Transverse colon (tissue), 4 donors: ENCODE measurements at regions not wholly inside any gene's neighbourhood (a gene's known extent, or its start where the extent isn't known, plus 50 kb on each side); places are given as distances from the start of the nearest gene placed in this dataset.

ENCODE experiments used
- DNase-seq: peaks from one replicate; pipeline ENCODE4 v3.0.0-alpha.2; 2019
- H3K27ac ChIP-seq, 4 donors: fragments of 200-600 bp; sonication (generic); 2 replicates each; pipeline ENCODE4 v1.5.1; 2016 to 2018; ENCODE audit warnings: inconsistent platforms in 4 of 4
- H3K27me3 ChIP-seq: fragments of 200-600 bp; sonication (generic); 2 replicates; pipeline ENCODE4 v1.5.1; 2017; ENCODE audit warnings: inconsistent platforms
- H3K36me3 ChIP-seq, 4 donors: fragments of 200-600 bp; sonication (generic); 2 replicates each; pipeline ENCODE4 v1.5.1; 2017 to 2019; ENCODE audit warnings: inconsistent platforms in 4 of 4
- H3K4me1 ChIP-seq, 4 donors: fragments of 200-600 bp; sonication (generic); 2 replicates each; pipeline ENCODE4 v1.5.1; 2017 to 2020; ENCODE audit warnings: inconsistent platforms in 4 of 4
- H3K4me3 ChIP-seq, 4 donors: fragments of 200-600 bp; sonication (generic); 1 replicate in 1 of 4; 2 replicates in 3 of 4; pipeline versions ENCODE4 v1.5.1 to v1.6.1; 2017 to 2019; ENCODE audit warnings: inconsistent platforms in 4 of 4
- H3K9me3 ChIP-seq, 2 donors: fragments of 200-600 bp; sonication (generic); 2 replicates each; pipeline ENCODE4 v1.5.1; 2017 to 2019; ENCODE audit warnings: inconsistent platforms in 2 of 2
- EP300 ChIP-seq: sonication (generic); formaldehyde crosslinking; IDR thresholded peaks from one replicate; pipeline ENCODE4 v1.6.1; 2017; ENCODE audit warnings: antibody characterized with exemption, low read depth
- POLR2A ChIP-seq: fragments of 450-650 bp; IDR thresholded peaks from one replicate; pipeline ENCODE4 v1.6.1; 2016; ENCODE audit warnings: antibody characterized with exemption, mild to moderate bottlenecking, moderate library complexity
- POLR2AphosphoS5 ChIP-seq, 3 donors: sonication (generic); formaldehyde crosslinking; IDR thresholded peaks; one replicate each; pipeline ENCODE4 v1.6.1; 2016; ENCODE audit warnings: antibody characterized with exemption in 3 of 3
- WGBS, 2 donors: methylation state at CpG; one replicate each; pipeline ENCODE4 v1.1.5; 2018; ENCODE audit warnings: low coverage in 1 of 2; 5-methylcytosine and 5-hydroxymethylcytosine counted together
- in situ Hi-C, 4 donors: fragments of 200-750 bp; cut with MboI; loops; one replicate each; pipeline versions ENCODE4 v1.15.0 to v1.15.1; 2017; ENCODE audit warnings: low sequenced_read_pairs in 3 of 4, low pct_ligation_motif_present in 1 of 4, low pct_unique_long_range_greater_than_20kb in 1 of 4
- intact Hi-C: fragments of 100-400 bp; cut with DNase I; formaldehyde crosslinking; loops from one replicate; pipeline ENCODE4 v1.15.1; 2023; ENCODE audit warnings: low total_unique reads
- TF ChIP-seq, protein P1 (sequence below), 5 experiments: fragments of 200-600 bp in 3 of 5; fragments of 450-650 bp in 2 of 5; sonication (generic) in 3 of 5; IDR thresholded peaks; 1 replicate in 2 of 5; 2 replicates in 3 of 5; pipeline ENCODE4 v1.5.1; 2016 to 2017; ENCODE audit warnings: antibody characterized with exemption in 5 of 5, inconsistent platforms in 3 of 5, mild to moderate bottlenecking in 2 of 5, moderate library complexity in 1 of 5

DNA sequence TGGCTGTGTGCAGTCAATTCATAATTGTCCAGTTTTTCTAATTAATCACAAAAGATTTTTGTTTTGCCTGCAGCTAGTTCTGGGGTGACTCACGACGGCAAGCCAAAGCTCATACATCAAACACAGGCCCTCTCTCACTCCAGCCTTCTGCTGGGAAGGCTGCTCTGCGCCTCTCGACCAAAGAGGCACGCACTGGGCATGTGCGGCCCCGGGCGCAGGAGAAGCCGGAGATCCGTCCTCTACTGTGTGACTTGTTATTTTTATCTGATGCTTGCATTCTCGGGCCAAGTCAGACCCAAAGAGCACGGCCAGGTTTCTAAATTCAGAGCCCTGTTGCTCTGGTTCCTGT, 98.5 kb downstream of the TFAP2A start:
- peak; percentile 7 for DNase-seq
- Histone ChIP-seq H3K4me3 (no peak overlapping the region), H3K9me3 (no peaks in the 10 kb centered on the region), H3K27ac (peak overlapping the region in 2 of 4 donors; percentile 52 to 66), H3K27me3 (peaks cover 5% of the 10 kb centered on the region), H3K4me1 (no peaks in the 10 kb centered on the region), H3K36me3 (no peaks in the 10 kb centered on the region)
- TF ChIP-seq, protein P1, sequence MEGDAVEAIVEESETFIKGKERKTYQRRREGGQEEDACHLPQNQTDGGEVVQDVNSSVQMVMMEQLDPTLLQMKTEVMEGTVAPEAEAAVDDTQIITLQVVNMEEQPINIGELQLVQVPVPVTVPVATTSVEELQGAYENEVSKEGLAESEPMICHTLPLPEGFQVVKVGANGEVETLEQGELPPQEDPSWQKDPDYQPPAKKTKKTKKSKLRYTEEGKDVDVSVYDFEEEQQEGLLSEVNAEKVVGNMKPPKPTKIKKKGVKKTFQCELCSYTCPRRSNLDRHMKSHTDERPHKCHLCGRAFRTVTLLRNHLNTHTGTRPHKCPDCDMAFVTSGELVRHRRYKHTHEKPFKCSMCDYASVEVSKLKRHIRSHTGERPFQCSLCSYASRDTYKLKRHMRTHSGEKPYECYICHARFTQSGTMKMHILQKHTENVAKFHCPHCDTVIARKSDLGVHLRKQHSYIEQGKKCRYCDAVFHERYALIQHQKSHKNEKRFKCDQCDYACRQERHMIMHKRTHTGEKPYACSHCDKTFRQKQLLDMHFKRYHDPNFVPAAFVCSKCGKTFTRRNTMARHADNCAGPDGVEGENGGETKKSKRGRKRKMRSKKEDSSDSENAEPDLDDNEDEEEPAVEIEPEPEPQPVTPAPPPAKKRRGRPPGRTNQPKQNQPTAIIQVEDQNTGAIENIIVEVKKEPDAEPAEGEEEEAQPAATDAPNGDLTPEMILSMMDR (IDR thresholded peaks at IDR 0.05) = no peak
- TF ChIP-seq EP300 = no peak
- TF ChIP-seq POLR2A = no peak
- TF ChIP-seq POLR2AphosphoS5 (IDR thresholded peaks at IDR 0.05) = no peak
- intact Hi-C loops (no loop called here), in situ Hi-C loops (no loop called here)
- 55% methylated on average over 12 of the region's 12 CpGs; no CpG with 5 or more reads in 1 of the 2 donors for WGBS, 2 donors

DNA sequence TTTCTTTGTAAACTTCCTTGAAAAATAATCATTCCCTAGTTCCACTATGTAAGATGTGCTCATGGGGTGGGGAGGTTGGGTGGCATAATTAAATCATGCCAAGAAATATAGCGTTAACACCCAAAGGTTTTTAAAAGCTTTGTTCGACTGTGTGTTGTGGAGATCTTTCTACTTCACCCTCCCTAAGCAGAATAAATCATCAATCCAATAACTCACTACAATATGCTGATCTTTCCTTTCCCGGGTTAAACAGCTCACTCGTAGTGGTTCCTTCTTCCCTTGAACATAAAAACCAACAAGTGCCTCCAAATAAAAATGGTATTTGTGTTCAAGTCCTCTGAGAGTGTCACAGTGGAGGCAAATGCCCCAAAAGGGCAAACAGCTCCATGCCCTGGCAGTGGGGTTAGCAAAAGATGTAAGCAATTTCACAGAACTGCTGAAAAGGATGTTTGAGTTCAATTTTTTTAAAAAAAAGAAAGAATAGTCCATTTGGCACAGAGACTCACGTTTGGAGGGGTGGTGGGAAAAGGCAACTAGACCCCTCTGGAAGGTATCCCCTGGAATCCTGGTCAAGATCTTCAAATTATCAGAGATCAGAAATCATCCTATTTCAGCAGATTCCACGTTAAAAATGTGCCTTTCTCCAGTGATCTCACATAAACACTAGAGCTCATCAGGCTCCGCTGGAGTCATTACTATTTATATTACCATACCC, 99.1 kb downstream of the TFAP2A start:
- no peak overlapping the region for H3K4me3 ChIP-seq
- DNase-seq = no peak
- in situ Hi-C loops = no loop called here
- no peaks in the 10 kb centered on the region for H3K4me1 ChIP-seq
- TF ChIP-seq POLR2AphosphoS5 (IDR thresholded peaks at IDR 0.05) (no peak), POLR2A (no peak), EP300 (no peak)
- TF ChIP-seq, protein P1 (IDR thresholded peaks at IDR 0.05) = no peak
- H3K27ac ChIP-seq = peak overlapping the region in 3 of 4 donors; percentile 40 to 66 (median 49)
- peaks cover 10% of the 10 kb centered on the region for H3K27me3 ChIP-seq
- WGBS, 2 donors = 39 to 45% methylated on average over 7 of the region's 7 CpGs
- H3K36me3 ChIP-seq = no peaks in the 10 kb centered on the region
- no peaks in the 10 kb centered on the region for H3K9me3 ChIP-seq
- intact Hi-C loops = no loop called here

DNA sequence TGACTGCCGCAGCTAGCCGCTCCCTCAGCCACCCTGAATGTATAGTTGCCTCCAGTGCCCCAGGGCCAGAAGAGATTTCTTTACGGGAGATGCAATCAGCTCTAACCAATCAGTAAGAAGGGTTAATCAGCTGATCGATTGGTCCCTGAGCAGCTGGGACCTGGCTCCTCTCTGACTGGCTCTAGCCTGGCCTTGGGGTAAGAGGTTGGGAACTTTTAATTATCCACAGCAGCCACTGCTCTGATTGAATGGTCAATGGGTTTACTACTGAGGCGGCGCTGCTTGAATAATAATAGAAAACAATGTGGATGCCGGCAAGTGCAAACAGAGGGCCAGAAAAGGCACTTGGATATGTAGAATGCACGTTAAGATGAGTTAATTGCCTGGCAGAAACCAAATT, 99.8 kb downstream of the TFAP2A start:
- Histone ChIP-seq H3K27ac (peak overlapping the region in 2 of 4 donors; percentile 40 to 66), H3K27me3 (peaks cover 16% of the 10 kb centered on the region), H3K36me3 (no peaks in the 10 kb centered on the region), H3K4me3 (no peak overlapping the region), H3K9me3 (no peaks in the 10 kb centered on the region), H3K4me1 (no peaks in the 10 kb centered on the region)
- WGBS, 2 donors = 29 to 55% methylated on average over 2 to 8 of the region's 8 CpGs
- TF ChIP-seq POLR2A = no peak
- TF ChIP-seq, protein P1 (IDR thresholded peaks at IDR 0.05) = no peak
- no peak for TF ChIP-seq POLR2AphosphoS5 (IDR thresholded peaks at IDR 0.05)
- no peak for TF ChIP-seq EP300
- intact Hi-C loops (no loop called here), in situ Hi-C loops (no loop called here)
- no peak for DNase-seq

DNA sequence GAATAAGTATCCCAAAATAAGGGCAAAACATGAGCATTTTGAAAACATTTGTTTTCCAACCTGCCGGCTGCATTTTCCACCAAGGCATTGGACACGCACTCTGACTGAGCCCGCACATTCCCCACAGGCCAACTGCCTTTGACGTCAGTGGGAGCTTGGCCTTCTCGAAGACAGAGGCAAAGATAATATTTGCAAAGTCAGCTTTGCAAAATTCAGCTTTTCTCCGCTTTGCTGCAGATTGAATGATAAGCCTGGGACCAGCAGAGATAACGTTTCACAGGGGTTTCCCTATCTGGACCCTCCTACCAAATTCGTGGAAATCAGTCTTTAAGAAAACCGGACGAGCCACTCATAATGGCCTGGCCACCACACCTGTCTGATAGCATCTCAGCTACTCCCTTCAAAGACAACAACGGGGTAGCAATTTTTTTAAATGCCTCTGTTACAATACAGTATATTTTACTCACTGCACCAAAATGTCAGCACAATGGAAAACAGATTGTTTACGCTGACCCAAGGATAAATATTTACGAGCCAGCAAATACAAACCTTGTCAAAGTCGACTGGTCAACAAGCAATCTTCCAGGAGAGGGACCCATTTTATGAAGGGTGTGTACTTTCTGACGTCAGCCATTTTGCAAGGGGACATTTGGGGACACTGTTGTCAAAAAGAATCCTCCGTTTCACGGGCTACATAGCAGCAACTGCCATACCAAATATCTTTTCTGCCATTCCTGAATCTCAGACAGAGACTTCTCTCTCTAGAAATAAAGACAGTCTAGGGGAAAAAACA, 100.5 kb downstream of the TFAP2A start:
- H3K4me3 ChIP-seq = no peak overlapping the region
- in situ Hi-C loops = no loop called here
- no peak for DNase-seq
- peaks cover 19% of the 10 kb centered on the region for H3K27me3 ChIP-seq
- no peaks in the 10 kb centered on the region for H3K36me3 ChIP-seq
- TF ChIP-seq POLR2AphosphoS5 (IDR thresholded peaks at IDR 0.05) = no peak
- TF ChIP-seq POLR2A = no peak
- TF ChIP-seq, protein P1 (IDR thresholded peaks at IDR 0.05) = no peak
- no peak for TF ChIP-seq EP300
- H3K27ac ChIP-seq = peak overlapping the region in 1 of 4 donors; percentile 66
- H3K9me3 ChIP-seq = no peaks in the 10 kb centered on the region
- H3K4me1 ChIP-seq = no peaks in the 10 kb centered on the region
- WGBS, 2 donors = 60 to 70% methylated on average over 11 to 17 of the region's 17 CpGs
- intact Hi-C loops = no loop called here
